ENCODE measurements at regions not wholly inside any gene's neighbourhood (a gene's known extent, or its start where the extent isn't known, plus 50 kb on each side); places are given as distances from the start of the nearest gene placed in this dataset.
"Not testable (repeated sequence)": the region's sequence is repeated elsewhere in the genome, so short reads cannot be mapped to it uniquely, and the experiment has no call there.

DNA sequence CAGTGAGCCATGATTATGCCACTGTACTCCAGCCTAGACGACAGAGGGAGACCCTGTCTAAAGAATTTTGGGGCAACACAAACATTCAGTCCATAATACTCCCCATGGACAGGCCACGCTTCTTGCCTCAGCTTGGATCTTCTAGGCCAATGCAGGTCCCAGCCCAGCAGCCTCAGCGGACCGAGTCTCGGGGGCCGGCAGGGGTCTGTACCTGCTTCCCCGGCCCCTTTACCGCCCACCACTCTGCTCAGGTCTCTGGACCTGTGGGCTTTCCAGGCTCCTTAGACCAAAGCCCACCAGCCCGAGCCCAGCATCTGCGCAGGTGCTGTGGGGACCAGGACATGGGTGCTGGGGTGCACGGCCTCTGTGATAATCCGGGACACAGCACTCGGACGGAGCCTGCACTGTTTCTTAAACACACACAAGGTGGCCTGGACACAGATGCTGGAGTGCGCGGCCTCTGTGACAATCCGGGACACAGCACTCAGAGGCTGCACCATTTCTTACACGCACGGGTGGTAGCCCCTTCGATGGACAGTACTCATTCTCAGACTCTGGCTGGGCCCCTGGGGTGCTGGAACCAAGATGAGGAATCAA lies 62.1 kb upstream of the GPC1 start:
- DNase-seq (ENCODE audit: low read depth in 2 of 2): no peak

- DNase-seq (ENCODE audit: low read depth in 2 of 2): no peak
Measured at GRCh38 chr2:240374085-240374907, 61.2 kb upstream of the GPC1 start.

GRCh38 chr2:240375024-240375645 lies 60.3 kb upstream of the GPC1 start:
- DNase-seq (ENCODE audit: low read depth in 2 of 2): no peak

- DNase-seq (ENCODE audit: low read depth in 2 of 2): no peak
Measured at GRCh38 chr2:240376739-240377138, 58.7 kb upstream of the GPC1 start.

- no peak for DNase-seq (ENCODE audit: low read depth in 2 of 2)
Measured at GRCh38 chr2:240377366-240377765, 58.1 kb upstream of the GPC1 start.

DNA sequence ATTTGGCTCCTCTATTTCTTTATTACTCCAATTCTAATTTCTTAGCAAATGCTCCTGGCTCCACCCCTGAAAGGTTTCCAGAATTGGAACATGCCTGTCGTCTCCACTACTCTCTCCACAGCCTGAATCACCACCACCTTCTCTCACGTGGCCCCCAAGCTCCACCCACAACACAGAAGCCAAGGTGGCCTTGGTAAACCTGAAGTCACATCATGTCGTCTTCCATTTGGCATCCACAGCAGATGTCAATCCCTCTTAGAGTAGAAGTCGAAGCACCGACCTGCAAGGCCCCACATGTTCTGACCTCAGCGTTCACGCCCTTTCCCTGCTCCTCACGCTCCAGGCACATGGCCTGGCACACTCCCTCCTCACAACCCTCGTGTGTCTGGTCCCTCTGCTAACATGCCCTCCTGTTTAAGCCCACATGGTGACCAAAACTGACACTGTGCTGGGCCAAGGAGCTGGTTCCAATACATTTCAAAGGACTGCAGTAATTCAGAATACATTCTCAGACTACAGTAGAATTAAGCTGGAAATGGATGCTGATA lies 56.3 kb upstream of the GPC1 start:
- DNase-seq (ENCODE audit: low read depth in 2 of 2): no peak

GRCh38 chr2:240383099-240383758 lies 52.2 kb upstream of the GPC1 start:
- DNase-seq (ENCODE audit: low read depth in 2 of 2): no peak

DNA sequence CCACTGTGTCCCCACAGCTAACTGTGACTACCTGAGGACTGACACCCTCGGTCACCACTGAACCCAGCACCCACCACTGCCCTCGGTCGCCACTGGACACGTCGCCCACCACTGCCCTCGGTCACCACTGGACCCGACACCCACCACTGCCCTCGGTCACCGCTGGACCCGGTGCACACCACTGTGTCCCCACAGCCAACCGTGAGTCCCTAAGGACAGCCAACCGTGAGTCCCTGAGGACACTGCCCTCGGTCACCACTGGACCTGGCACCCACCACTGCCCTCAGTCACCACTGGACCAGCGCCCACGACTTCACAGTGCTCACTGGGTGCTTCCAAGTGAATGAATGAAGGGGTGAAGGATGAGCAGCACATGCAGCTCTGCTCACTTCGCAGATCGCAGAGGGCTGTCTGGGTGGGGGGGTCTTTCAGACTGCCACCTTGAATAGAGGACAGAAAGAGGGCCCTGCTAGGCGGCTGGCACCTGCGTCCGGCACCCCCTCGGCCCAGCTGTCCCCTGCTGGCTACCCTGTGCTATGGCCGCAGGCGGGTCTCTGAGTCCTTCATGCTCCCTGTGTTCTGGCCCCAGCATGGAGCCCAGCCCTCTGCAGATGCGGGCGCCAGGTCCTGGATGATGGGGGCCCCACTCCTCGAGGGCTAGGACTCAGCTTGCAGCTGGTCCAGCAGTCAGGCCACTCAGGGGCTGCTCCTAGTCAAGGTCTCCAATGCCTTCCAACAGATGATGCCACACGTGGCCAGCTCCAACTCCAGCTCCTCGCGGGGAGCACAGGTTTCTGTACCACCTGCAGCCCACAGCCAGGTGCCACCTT lies 51.4 kb upstream of the GPC1 start:
- DNase-seq (ENCODE audit: low read depth in 2 of 2): no peak

GRCh38 chr2:240384711-240385450 lies 50.6 kb upstream of the GPC1 start:
- no peak for DNase-seq (ENCODE audit: low read depth in 2 of 2)

DNA sequence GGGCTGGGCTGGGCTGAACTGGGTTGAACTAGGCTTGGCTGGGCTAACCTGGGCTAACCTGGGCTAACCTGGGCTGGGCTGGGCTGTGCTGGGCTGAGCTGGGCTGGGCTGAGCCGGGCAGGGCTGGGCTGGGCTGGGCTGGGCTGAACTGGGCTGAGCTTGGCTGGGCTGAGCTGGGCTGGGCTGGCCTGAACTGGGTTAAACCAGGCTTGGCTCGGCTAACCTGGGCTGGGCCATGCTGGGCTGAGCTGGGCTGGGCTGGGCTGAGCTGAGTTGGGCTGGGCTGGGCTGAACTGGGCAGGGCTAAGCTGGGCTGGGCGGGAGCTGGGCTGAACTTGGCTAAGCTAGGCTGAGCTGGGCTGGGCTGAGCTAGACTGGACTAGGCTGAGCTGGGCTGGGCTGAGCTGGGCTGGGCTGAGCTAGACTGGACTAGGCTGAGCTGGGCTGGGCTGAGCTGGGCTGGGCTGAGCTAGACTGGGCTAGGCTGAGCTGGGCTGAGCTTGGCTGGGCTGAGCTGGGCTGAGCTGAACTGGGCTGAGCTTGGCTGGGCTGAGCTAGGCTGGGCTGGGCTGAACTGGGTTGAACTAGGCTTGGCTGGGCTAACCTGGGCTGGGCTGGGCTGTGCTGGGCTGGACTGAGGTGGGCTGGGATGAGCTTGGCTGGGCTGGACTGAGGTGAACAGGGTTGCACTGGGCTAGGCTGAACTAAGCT lies 49.9 kb upstream of the GPC1 start:
- DNase-seq (ENCODE audit: low read depth in 2 of 2): not testable (repeated sequence)
